Sigmoid colon (tissue), 4 donors: ENCODE measurements at regions not wholly inside any gene's neighbourhood (a gene's known extent, or its start where the extent isn't known, plus 50 kb on each side); places are given as distances from the start of the nearest gene placed in this dataset.

Experiments
- CTCF ChIP-seq, 4 experiments: fragments of 450-650 bp in 3 of 4; fragments of 200-600 bp in 1 of 4; IDR thresholded peaks; one replicate each; pipeline ENCODE4 v1.5.1; 2016 to 2019; ENCODE audit warnings: antibody characterized with exemption in 4 of 4, mild to moderate bottlenecking in 3 of 4, moderate library complexity in 2 of 4
- POLR2A ChIP-seq, 2 donors: fragments of 450-650 bp; IDR thresholded peaks; one replicate each; pipeline ENCODE4 v1.6.1; 2016; ENCODE audit warnings: antibody characterized with exemption in 2 of 2, mild to moderate bottlenecking in 2 of 2, moderate library complexity in 2 of 2
- POLR2AphosphoS5 ChIP-seq, 4 donors: sonication (generic); formaldehyde crosslinking; IDR thresholded peaks; one replicate each; pipeline ENCODE4 v1.6.1; 2017; ENCODE audit warnings: antibody characterized with exemption in 4 of 4

GRCh38 chr5:1656271-1656975, 132.7 kb upstream of the LPCAT1 start:
- TF ChIP-seq POLR2AphosphoS5 (IDR thresholded peaks at IDR 0.05), result no peak
- TF ChIP-seq POLR2A (IDR thresholded peaks at IDR 0.05), result no peak
- no peak for TF ChIP-seq CTCF (IDR thresholded peaks at IDR 0.05)
